Lung (tissue), 11 donors: ENCODE measurements at regions not wholly inside any gene's neighbourhood (a gene's known extent, or its start where the extent isn't known, plus 50 kb on each side); places are given as distances from the start of the nearest gene placed in this dataset.

Experiments
- ATAC-seq: fragments of 200-7000 bp; cut with Tn5 transposase; one replicate; pipeline ENCODE4 v1.9.1; 2020; ENCODE audit warnings: moderate number of reproducible peaks; ENCODE audit not compliant: insufficient read depth, low FRiP score
- DNase-seq, 3 donors: peaks; one replicate each; pipeline ENCODE4 v3.0.0-alpha.2; 2013 to 2017
- H3K27ac ChIP-seq, 2 donors: one replicate each; pipeline ENCODE4 v1.5.1; 2013; ENCODE audit warnings: mild to moderate bottlenecking in 2 of 2, moderate library complexity in 2 of 2, control low read depth in 1 of 2, inconsistent platforms in 1 of 2, low read depth in 1 of 2, low read length in 1 of 2
- H3K27me3 ChIP-seq, 3 donors: one replicate each; pipeline ENCODE4 v1.5.1; 2013; ENCODE audit warnings: low read length in 2 of 3; ENCODE audit not compliant: control insufficient read depth in 3 of 3, insufficient read depth in 3 of 3
- H3K36me3 ChIP-seq, 4 donors: one replicate each; pipeline ENCODE4 v1.5.1; 2013; ENCODE audit warnings: low read length in 4 of 4, mild to moderate bottlenecking in 1 of 4, moderate library complexity in 1 of 4; ENCODE audit not compliant: control insufficient read depth in 4 of 4, insufficient read depth in 4 of 4
- H3K4me1 ChIP-seq, 5 donors: one replicate each; pipeline ENCODE4 v1.5.1; 2013; ENCODE audit warnings: low read length in 5 of 5, mild to moderate bottlenecking in 2 of 5, moderate library complexity in 1 of 5; ENCODE audit not compliant: control insufficient read depth in 5 of 5, insufficient read depth in 5 of 5
- H3K4me3 ChIP-seq: one replicate; pipeline ENCODE4 v1.5.1; 2013; ENCODE audit warnings: mild to moderate bottlenecking, control low read depth, moderate library complexity
- H3K9ac ChIP-seq, 2 donors: one replicate each; pipeline ENCODE4 v1.5.1; 2013; ENCODE audit warnings: low read length in 2 of 2, control low read depth in 1 of 2; ENCODE audit not compliant: insufficient read depth in 1 of 2
- H3K9me3 ChIP-seq, 4 donors: one replicate each; pipeline ENCODE4 v1.5.1; 2013; ENCODE audit warnings: low read length in 3 of 4, mild to moderate bottlenecking in 1 of 4, moderate library complexity in 1 of 4; ENCODE audit not compliant: control insufficient read depth in 4 of 4, insufficient read depth in 3 of 4
- WGBS, 2 donors: extraction: QIAGEN DNeasy Blood & Tissue Kit; methylation state at CpG; one replicate each; pipeline ENCODE4 v1.1.7; 2013; 5-methylcytosine and 5-hydroxymethylcytosine counted together
- TF ChIP-seq, protein P1 (sequence below): IDR thresholded peaks from 2 replicates; pipeline ENCODE4 v1.5.1; 2012; ENCODE audit warnings: mild to moderate bottlenecking; ENCODE audit errors: control extremely low read depth, extremely low read depth
- donor health status: control.
- donor health status: control.
- donor health status: Bipolar disorder and iron deficiency.
- donor health status: healthy.
- donor health status: DM: yes; HTN: yes; CAD: no.

DNA sequence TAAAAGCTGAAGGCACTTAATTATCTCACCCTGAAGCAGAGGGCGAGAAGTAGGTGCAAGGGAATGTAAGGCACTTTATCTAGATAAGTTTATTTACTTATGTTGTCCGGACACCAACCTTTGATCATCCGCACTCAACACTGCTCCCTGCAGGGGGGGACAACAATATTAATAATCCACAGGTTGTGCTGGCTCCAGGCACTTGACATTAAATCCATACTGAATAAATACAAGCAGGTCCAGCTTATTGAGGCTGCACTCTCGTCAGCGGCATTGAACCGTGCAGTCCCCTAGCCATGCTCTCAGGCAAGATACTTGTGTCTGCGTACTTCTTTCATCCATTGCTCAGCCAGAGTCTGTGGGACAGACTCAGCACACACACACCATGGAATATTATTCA is 374.5 kb upstream of the NBEA start:
- Histone ChIP-seq H3K9me3 (no peaks in the 10 kb centered on the region), H3K4me3 (no peak overlapping the region), H3K9ac (no peak overlapping the region), H3K36me3 (no peaks in the 10 kb centered on the region), H3K27me3 (no peaks in the 10 kb centered on the region), H3K4me1 (no peaks in the 10 kb centered on the region), H3K27ac (no peak overlapping the region)
- no peak for DNase-seq
- WGBS, 2 donors, result 49 to 76% methylated on average over 7 of the region's 7 CpGs
- TF ChIP-seq, protein P1, sequence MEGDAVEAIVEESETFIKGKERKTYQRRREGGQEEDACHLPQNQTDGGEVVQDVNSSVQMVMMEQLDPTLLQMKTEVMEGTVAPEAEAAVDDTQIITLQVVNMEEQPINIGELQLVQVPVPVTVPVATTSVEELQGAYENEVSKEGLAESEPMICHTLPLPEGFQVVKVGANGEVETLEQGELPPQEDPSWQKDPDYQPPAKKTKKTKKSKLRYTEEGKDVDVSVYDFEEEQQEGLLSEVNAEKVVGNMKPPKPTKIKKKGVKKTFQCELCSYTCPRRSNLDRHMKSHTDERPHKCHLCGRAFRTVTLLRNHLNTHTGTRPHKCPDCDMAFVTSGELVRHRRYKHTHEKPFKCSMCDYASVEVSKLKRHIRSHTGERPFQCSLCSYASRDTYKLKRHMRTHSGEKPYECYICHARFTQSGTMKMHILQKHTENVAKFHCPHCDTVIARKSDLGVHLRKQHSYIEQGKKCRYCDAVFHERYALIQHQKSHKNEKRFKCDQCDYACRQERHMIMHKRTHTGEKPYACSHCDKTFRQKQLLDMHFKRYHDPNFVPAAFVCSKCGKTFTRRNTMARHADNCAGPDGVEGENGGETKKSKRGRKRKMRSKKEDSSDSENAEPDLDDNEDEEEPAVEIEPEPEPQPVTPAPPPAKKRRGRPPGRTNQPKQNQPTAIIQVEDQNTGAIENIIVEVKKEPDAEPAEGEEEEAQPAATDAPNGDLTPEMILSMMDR, result no peak
- no peak for ATAC-seq

DNA sequence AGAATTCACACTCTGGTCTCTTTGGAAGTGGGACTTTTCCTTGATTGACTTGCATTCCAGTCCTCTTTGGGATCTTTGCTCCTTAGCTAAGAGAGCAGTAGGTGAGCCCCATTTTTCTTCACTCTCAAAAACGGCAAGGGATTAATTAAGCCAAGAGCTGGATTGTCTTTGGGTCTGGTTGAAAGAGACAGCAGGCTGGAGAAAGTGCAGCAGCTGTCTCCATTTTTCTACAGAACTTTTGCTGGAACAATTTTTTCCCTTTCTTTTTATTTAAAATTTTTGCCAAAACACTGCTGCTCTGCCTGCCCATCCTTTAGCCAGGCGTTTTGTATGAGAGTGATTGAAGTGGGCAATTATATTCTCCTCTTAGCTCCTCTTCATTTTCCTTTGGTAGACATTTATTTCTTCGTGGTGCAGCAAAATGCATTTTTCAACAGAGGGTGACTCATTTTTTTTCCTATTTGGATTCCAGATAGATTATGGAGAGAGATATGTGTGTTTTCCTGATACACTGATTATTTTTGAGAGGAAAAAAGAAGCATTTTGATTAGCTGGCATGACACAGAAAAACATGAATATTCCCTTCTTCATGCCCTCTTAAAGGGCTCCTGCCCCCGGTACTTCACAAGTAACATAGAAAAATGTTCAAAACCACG is 371.2 kb upstream of the NBEA start:
- DNase-seq, result no peak
- Histone ChIP-seq H3K27ac (no peak overlapping the region), H3K4me3 (no peak overlapping the region), H3K36me3 (no peaks in the 10 kb centered on the region), H3K9ac (no peak overlapping the region), H3K9me3 (no peaks in the 10 kb centered on the region), H3K4me1 (no peaks in the 10 kb centered on the region), H3K27me3 (no peaks in the 10 kb centered on the region)
- TF ChIP-seq, protein P1, result no peak
- 53 to 70% methylated on average over 5 of the region's 5 CpGs for WGBS, 2 donors
- ATAC-seq, result no peak

DNA sequence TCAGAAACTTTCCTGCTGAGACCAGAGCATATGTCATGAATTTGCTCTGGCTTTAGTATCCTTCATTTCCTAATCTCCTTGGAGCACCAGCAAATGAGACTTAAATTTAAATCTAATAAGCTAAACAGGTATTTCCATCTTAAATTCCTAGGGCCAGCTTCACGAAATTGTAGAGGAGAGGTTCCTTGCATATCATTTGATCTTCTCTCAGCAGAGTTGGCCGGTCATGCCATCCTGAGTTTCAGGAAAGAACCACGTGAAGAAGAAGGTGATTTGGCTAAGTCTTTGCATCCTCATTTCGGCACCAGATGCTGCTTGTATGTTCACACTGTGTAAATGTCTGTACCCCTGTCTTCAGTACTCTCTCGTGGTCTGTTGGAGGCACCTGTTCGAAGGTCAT is 370.4 kb upstream of the NBEA start:
- WGBS, 2 donors, result 78 to 79% methylated on average over 6 of the region's 6 CpGs
- TF ChIP-seq, protein P1, result no peak
- no peak overlapping the region for H3K27ac ChIP-seq

DNA sequence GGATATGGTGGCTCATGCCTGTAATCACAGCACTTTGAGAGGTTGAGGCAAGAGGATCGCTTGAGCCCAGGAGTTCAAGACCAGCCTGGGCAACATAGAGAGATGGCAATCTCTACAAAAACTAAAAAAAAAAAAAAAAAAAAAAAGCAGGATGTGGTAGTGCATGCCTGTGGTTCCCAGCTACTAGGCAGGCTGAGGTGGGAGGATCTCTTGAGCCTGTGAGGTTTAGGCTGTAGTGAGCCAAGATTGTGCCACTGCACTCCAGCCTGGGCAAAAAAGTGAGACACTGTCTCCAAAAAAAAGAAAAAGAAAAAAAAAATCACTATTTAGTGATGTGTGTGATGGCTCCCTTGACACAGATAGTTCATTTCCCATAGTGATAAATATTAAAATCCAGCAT is 365.0 kb upstream of the NBEA start:
- Histone ChIP-seq H3K36me3 (no peaks in the 10 kb centered on the region), H3K9ac (no peak overlapping the region), H3K4me3 (no peak overlapping the region), H3K27me3 (no peaks in the 10 kb centered on the region), H3K4me1 (no peaks in the 10 kb centered on the region), H3K9me3 (no peaks in the 10 kb centered on the region), H3K27ac (no peak overlapping the region)
- WGBS, 2 donors, result 95 to 96% methylated on average over 1 of the region's 1 CpG
- DNase-seq (no peak), ATAC-seq (no peak)
- TF ChIP-seq, protein P1, result no peak

More for the DNA sequence above, 370.4 kb upstream of the NBEA start:
- no peak overlapping the region for H3K4me3 ChIP-seq
- H3K36me3 ChIP-seq, result no peaks in the 10 kb centered on the region
- no peaks in the 10 kb centered on the region for H3K4me1 ChIP-seq
- no peak overlapping the region for H3K9ac ChIP-seq
- ATAC-seq (no peak), DNase-seq (no peak)
- H3K27me3 ChIP-seq, result no peaks in the 10 kb centered on the region
- H3K9me3 ChIP-seq, result no peaks in the 10 kb centered on the region
